ENCODE measurements at regions not wholly inside any gene's neighbourhood (a gene's known extent, or its start where the extent isn't known, plus 50 kb on each side); places are given as distances from the start of the nearest gene placed in this dataset.

DNA sequence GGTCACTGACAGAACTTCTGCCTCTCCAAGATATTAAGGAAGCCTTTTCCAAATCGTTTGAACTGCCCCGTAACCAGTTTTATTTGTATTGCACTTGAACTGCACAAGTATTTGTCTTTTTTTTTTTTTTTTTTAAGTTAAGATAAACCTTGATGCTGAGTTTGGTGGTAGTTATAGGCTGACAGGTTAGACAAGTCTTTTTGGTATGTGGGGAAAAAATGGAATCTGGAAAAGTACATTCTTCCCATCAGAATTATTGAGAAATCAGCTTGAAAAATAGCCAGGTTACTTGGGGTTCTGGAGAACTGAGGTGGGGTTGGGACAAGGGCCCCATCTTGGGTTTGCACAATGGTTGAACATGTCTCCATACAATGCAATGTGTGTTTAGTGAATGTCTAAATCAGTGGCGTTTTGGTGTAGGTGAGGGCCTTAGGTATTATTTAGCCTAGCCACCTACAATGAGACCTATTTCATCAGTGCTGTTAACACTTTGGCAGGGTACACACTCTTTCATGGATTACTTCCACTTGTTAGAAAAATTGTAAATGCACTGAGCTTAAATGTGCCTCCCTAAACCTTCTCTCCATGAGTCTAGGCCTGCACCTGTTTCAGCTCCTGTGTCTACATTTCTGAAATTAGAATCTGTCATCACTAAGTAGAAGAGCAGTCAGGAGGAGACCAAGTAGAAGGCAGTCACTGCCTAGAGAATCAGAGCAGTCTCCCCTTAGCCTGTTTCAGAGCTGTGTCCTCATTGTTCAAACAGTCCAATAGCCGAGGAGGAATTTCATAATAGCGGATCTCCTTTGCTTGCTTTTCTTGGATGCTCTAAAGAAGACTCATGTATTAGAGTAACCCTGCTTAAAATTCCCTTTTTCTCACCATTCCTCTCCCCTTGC is 140.0 kb upstream of the HMHB1 start:
- ATAC-seq: no peak
- H3K4me3 Mint-ChIP-seq: no peak overlapping the region
- DNase-seq (ENCODE audit: low spot score in 2 of 2): no peak
- H3K36me3 Mint-ChIP-seq: no peaks in the 10 kb centered on the region
- no peaks in the 10 kb centered on the region for H3K9me3 Mint-ChIP-seq
- no peaks in the 10 kb centered on the region for H3K4me1 Mint-ChIP-seq
- no peak overlapping the region for H3K27ac Mint-ChIP-seq

DNA sequence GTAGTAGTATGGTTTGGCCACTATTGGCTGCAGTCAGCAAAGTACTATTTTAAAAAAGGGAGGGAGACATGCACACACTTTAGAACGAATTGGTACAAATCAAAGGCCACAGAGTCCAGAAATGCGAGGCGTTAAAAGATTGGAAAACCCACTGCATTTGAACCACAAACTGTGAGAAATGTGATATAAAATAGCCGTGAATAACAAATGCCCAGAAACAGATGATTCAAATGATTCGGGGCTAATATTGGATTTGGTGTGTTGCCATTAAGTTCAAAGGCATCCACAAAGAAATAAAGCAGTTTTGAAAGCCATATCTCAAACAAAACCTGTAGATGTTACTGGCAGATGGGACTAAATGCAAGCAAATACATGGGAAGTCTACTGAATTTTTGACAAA is 140.9 kb upstream of the HMHB1 start:
- H3K36me3 Mint-ChIP-seq: no peaks in the 10 kb centered on the region
- H3K9me3 Mint-ChIP-seq: no peaks in the 10 kb centered on the region
- no peak for ATAC-seq
- H3K4me3 Mint-ChIP-seq: no peak overlapping the region
- DNase-seq (ENCODE audit: low spot score in 2 of 2): no peak
- no peaks in the 10 kb centered on the region for H3K4me1 Mint-ChIP-seq
- H3K27ac Mint-ChIP-seq: no peak overlapping the region

DNA sequence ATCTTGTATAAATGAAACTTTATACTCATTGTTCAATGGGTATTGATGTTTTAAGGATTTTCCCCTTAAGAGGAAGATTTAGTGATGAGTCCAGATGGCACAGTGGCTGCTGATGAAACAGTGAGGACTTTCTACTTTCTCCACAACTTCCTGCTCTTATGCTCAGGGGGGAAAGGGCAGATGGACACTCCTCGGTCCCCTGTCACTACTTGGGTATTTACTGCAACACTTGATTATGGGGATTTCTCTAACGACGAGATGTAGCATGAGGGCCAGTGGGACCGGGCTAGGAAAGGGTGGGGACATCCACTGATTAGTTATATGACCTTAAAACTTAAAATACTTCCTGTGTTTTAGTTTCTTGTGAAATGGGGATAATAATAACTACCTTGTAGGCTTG is 146.1 kb upstream of the HMHB1 start:
- no peaks in the 10 kb centered on the region for H3K4me1 Mint-ChIP-seq
- no peak overlapping the region for H3K27ac Mint-ChIP-seq
- H3K36me3 Mint-ChIP-seq: no peaks in the 10 kb centered on the region
- no peaks in the 10 kb centered on the region for H3K9me3 Mint-ChIP-seq
- DNase-seq (ENCODE audit: low spot score in 2 of 2) (no peak), ATAC-seq (no peak)
- no peak overlapping the region for H3K4me3 Mint-ChIP-seq

DNA sequence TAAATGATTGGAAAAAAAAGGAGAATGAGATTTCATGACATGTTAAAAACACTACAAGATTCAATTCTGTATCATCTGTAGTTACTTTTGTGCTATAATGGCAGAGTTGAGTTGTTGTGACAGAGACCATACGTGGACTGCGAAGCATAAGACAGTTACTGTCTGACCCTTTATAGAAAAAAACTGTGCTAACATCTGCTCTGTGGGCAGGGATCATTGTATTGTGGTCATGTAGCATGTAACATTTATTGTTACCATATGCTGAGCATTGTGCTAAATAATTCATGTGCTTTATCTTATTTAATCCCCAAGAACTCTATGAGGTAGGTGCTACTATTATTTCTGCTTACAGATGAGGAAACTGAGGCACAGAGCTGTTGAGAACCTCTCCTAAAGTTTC is 147.3 kb upstream of the HMHB1 start:
- ATAC-seq (no peak), DNase-seq (ENCODE audit: low spot score in 2 of 2) (no peak)
- no peak overlapping the region for H3K27ac Mint-ChIP-seq
- H3K9me3 Mint-ChIP-seq: no peaks in the 10 kb centered on the region
- H3K4me3 Mint-ChIP-seq: no peak overlapping the region
- peaks cover 2% of the 10 kb centered on the region for H3K4me1 Mint-ChIP-seq
- H3K36me3 Mint-ChIP-seq: no peaks in the 10 kb centered on the region

DNA sequence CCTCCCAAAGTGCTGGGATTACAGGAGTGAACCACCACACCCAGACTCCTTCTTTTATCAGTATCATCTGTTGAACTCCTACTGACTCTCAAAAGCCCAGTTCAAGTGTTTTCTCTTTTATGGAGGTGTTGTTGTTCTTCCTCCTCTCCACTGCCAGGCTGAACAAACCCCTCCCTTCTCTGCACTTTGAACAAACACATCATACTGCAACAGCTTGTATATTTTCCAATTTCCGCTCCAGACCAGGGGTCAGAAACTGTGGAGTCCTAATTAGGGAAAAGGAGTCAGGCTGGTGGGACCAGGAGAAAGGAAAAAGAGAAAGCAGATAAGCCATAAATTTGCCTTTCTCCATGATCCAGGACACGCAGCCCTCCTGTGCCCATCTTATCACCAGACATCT is 148.1 kb upstream of the HMHB1 start:
- H3K9me3 Mint-ChIP-seq: no peaks in the 10 kb centered on the region
- H3K4me3 Mint-ChIP-seq: no peak overlapping the region
- H3K4me1 Mint-ChIP-seq: peaks cover 5% of the 10 kb centered on the region
- H3K36me3 Mint-ChIP-seq: no peaks in the 10 kb centered on the region
- no peak overlapping the region for H3K27ac Mint-ChIP-seq
- DNase-seq (ENCODE audit: low spot score in 2 of 2) (no peak), ATAC-seq (no peak)

DNA sequence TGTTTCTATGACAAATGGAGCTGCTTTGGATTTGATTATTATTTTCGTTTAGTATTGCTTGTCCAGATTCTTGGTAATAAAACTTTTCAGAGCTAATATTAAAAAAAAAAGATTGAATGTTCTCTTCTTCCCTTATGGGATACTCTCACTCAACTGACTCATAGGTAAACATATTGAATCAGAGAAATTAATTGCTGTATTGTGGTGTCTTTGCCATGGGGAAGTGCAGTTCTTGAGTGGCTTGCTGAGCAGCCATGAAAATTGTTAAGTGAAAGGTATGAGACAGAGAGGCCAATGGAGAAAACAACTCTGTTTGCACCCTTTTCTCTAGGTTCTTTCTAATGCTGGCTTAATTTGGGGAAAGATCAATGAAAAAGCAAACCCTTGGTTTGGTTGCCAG is 149.9 kb upstream of the HMHB1 start:
- Mint-ChIP-seq H3K4me3 (no peak overlapping the region), H3K36me3 (no peaks in the 10 kb centered on the region), H3K4me1 (peaks cover 5% of the 10 kb centered on the region), H3K9me3 (no peaks in the 10 kb centered on the region), H3K27ac (no peak overlapping the region)
- DNase-seq (ENCODE audit: low spot score in 2 of 2) (no peak), ATAC-seq (no peak)

DNA sequence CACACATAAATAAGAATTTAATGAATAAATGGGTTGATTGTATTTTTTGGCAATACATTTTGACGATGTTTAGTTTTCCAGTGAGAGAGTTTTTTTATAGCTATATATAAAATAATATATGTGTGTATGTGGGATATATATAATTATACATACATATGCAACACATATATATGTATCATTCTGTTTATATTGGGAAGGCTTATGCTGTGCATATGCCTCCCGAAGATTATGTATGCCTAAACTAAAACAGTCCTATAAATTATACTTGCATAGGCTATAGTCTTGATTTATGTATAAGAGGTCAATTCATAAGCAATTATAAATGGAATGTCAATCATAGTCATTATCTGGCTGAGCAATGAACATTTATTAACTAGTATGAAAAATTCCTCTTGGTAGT is 151.3 kb upstream of the HMHB1 start:
- Mint-ChIP-seq H3K4me1 (peaks cover 5% of the 10 kb centered on the region), H3K4me3 (no peak overlapping the region), H3K9me3 (no peaks in the 10 kb centered on the region), H3K36me3 (no peaks in the 10 kb centered on the region), H3K27ac (no peak overlapping the region)
- DNase-seq (ENCODE audit: low spot score in 2 of 2): no peak
- no peak for ATAC-seq

DNA sequence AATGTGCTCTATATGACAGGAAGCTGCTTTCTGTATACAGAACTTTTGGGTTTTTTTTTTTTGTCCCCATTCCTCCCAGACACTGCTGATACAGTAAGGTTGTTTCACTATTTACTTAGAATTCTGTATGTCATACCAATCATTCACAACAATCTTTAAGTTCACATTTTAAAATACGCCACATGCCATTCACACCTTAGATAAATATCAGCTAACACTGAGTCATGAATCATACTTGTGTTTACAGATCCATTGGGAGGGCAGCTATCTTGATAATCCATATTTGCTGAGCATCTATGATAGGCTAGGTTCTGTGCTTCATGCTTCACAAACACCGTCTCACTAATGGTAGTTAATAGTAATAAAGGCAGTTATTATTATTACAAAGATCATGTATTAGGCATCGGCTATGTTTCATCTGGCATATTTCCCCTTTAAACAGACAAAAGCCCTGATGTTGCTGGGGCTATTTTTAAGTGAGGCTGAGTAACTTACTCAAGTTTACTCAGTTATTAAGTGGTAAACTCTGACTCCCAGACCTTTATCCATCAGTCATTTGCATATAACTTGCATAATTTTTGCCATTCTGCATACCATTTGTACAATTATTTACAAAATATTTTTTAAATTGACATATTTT is 152.2 kb upstream of the HMHB1 start:
- H3K4me3 Mint-ChIP-seq: no peak overlapping the region
- no peak for ATAC-seq
- H3K27ac Mint-ChIP-seq: no peak overlapping the region
- H3K9me3 Mint-ChIP-seq: no peaks in the 10 kb centered on the region
- no peak for DNase-seq (ENCODE audit: low spot score in 2 of 2)
- peaks cover 5% of the 10 kb centered on the region for H3K4me1 Mint-ChIP-seq
- H3K36me3 Mint-ChIP-seq: no peaks in the 10 kb centered on the region

DNA sequence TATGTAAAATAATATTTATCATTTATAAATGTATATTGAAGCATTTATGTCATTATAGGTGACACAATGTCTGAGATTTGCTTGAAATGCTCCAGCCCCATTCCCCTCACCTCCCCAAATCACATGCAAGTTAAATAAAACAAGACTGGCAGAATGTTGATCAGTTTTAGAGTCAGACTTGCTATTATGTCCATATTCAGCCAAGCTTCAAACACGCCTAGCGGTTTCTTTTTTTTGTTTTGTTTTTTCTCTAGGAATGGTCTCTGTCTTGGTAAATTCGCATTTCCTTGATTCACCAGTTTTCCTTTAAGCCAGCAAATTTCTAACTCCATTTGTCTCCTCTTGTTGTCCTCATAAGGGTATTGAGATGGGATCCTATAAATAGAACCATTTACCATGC is 153.0 kb upstream of the HMHB1 start:
- Mint-ChIP-seq H3K4me3 (no peak overlapping the region), H3K27ac (no peak overlapping the region), H3K36me3 (no peaks in the 10 kb centered on the region), H3K4me1 (peaks cover 5% of the 10 kb centered on the region), H3K9me3 (no peaks in the 10 kb centered on the region)
- no peak for DNase-seq (ENCODE audit: low spot score in 2 of 2)
- no peak for ATAC-seq

DNA sequence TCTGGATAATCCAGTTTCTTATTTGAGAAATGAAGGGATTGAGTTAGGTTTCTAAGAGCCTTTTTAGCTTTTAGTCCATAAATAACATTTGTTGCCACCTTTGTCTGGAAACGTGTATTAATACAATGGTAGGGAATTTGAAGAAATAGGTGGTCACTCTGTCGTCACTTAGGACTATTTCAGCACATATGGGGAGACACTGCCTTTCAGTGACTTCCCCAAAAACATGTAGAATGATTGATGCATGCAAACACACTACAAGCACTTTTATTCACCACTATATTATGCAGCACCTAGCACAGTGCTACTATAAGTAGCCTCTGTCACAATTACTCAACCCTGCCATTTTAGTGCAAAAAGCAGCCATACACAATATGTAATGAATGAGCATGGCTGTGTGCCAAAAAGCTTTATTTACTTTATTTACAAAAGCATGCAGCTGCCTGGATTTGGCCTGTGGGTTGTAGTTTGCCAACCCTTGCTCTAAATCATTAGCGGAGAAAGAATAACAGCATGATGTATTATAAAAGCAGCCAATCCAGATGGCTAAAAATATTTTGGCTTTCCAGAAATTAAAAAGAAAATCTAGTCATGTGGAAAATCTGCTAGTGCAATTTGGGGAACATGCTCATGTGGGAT is 154.2 kb upstream of the HMHB1 start:
- Mint-ChIP-seq H3K4me3 (no peak overlapping the region), H3K36me3 (no peaks in the 10 kb centered on the region), H3K27ac (no peak overlapping the region), H3K4me1 (peaks cover 15% of the 10 kb centered on the region), H3K9me3 (no peaks in the 10 kb centered on the region)
- DNase-seq (ENCODE audit: low spot score in 2 of 2) (no peak), ATAC-seq (no peak)

DNA sequence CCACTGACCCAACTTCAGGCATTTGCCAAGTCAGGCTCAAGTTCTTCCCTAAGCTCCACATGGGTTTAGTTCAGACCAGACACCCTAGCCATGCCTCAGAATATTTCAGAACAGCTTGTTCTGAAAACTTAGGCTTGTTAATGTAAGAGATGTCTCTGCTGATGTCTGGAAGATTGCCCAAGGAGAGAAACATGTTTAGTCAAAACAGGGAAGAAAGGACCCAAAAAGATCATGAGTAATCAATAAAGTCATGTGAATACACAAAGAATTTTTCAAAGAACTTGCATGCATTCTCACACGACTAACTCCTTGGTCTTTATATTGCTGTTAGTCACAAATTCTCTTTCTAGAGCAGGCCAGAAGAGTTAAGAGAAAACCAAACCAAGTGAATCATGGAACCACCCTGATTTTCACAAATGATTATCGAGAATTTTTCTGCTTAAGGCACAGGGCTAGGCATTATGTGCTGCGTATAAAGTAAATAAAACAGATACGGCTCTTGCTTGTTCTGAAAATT is 158.1 kb upstream of the HMHB1 start:
- Mint-ChIP-seq H3K27ac (peak overlapping the region; percentile 95), H3K4me3 (no peak overlapping the region), H3K4me1 (peaks cover 30% of the 10 kb centered on the region), H3K36me3 (peaks cover 9% of the 10 kb centered on the region), H3K9me3 (no peaks in the 10 kb centered on the region)
- no peak for DNase-seq (ENCODE audit: low spot score in 2 of 2)
- ATAC-seq: peak; percentile 63

DNA sequence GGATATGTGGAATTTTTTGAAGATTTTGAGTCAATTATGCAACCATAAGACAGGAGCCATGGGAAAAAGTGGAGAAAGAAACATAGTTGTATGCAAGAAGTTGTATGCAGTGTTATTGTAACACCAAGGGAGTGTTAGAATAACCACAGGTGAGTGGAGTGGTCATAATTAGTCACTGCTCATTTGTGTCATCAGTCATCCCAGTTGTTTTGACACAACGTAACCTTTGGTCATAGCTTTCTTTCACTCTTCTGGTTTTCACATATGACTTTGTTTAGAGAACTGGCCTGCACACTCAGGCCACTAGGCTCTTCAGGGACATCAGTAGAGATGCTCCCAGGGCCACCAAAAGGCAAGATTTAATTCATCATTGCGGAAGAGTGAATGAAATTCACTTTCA is 158.7 kb upstream of the HMHB1 start:
- peak overlapping the region; percentile 95 for H3K27ac Mint-ChIP-seq
- H3K4me1 Mint-ChIP-seq: peaks cover 30% of the 10 kb centered on the region
- H3K9me3 Mint-ChIP-seq: no peaks in the 10 kb centered on the region
- no peak overlapping the region for H3K4me3 Mint-ChIP-seq
- peak; percentile 87 for ATAC-seq
- peak; percentile 3 to 58 for DNase-seq (ENCODE audit: low spot score in 2 of 2)
- peaks cover 9% of the 10 kb centered on the region for H3K36me3 Mint-ChIP-seq

DNA sequence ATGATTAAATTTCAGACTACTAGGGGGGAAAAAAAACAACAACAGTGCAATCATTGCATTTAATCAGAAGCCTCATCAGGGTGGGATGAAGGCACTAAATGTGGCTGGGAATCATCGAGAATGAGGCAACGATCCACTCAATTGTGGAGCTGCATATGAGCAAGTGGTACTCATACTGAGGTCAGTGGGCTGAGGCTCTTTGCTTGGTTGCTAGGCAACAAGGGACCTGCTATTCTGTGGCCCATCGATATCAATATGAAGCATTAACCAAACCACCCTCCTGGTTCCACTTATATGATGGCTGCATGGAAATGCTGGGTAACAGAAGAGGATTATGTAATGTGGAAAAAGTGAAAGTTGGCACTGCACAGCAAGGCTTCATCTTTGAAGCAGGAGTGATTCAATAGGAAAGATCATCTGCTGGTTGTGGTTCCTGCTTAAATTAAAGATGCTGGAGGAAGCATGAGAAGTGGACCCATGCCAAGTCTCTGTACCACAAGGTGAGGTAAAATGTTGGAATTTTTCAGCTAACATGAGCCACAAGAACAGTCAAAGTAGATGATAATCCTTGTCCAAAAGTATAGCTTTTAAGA is 159.8 kb upstream of the HMHB1 start:
- ATAC-seq (peak; percentile 86), DNase-seq (ENCODE audit: low spot score in 2 of 2) (peak; percentile 6 to 78)
- no peaks in the 10 kb centered on the region for H3K9me3 Mint-ChIP-seq

DNA sequence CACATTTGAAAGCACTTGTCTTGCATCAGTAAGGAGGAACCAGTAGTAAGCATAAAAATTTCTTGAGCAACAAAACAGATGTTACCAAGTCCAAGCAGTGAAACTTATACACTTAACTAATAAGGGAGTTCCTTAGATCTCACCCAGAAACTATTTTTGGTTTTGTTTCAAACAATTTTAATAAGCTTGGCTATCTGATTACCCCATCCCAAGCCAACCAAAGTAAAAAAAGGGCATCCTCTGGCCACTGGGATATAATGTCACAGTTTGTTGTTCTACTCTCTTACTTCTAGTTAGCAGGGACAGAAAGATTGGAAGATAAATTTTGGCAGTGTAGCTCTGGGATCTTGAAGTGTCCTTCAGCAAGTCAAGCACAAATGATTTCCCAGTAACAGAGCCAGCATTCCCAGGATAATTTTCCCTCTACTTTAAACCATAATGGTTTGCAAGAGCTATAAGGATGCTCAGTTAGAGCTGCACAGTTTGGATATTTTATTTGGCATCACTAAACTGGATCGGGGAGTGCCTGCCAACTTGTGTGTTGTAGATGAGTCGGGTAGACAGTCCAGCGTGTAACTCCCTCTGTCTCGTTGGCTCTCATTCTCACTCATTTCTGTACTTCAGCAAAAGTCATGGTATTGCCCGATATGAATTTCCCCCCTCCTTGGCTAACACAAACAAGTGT is 161.9 kb upstream of the HMHB1 start:
- Mint-ChIP-seq H3K36me3 (peaks cover 9% of the 10 kb centered on the region), H3K27ac (no peak overlapping the region), H3K4me3 (no peak overlapping the region), H3K9me3 (no peaks in the 10 kb centered on the region), H3K4me1 (peaks cover 30% of the 10 kb centered on the region)
- DNase-seq (ENCODE audit: low spot score in 2 of 2) (no peak), ATAC-seq (no peak)

More for the DNA sequence above, 159.8 kb upstream of the HMHB1 start:
- Mint-ChIP-seq H3K27ac (peak overlapping the region; percentile 95), H3K4me1 (peaks cover 30% of the 10 kb centered on the region), H3K36me3 (peaks cover 9% of the 10 kb centered on the region), H3K4me3 (no peak overlapping the region)

DNA sequence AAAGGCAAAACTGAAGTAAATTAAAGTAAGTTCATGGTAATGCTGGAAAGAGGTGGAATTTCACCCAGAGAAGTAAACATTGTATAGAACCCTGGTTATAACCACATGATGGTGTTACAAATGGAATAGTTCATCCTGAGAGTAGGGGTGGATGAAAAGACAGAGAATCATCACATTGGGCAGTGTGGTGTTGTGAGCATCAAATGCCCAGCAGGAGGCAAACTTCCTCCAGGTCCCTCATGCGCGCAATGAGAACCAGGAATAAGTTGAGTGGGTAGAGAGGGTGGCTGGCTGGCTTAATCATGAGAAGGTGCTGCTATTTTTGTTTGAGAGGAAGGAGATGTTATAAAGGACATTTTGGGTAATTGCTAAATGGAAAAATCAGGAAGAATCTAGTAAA is 163.3 kb upstream of the HMHB1 start:
- H3K36me3 Mint-ChIP-seq: peaks cover 9% of the 10 kb centered on the region
- ATAC-seq: no peak
- H3K9me3 Mint-ChIP-seq: no peaks in the 10 kb centered on the region
- DNase-seq (ENCODE audit: low spot score in 2 of 2): no peak
- peaks cover 30% of the 10 kb centered on the region for H3K4me1 Mint-ChIP-seq
- H3K27ac Mint-ChIP-seq: no peak overlapping the region
- H3K4me3 Mint-ChIP-seq: no peak overlapping the region
